SH-SY5Y (cell line): ENCODE measurements at regions not wholly inside any gene's neighbourhood (a gene's known extent, or its start where the extent isn't known, plus 50 kb on each side); places are given as distances from the start of the nearest gene placed in this dataset.

Source experiments
- GATA2 ChIP-seq: IDR thresholded peaks from 2 replicates; pipeline ENCODE4 v1.6.1; 2011; ENCODE audit warnings: mild to moderate bottlenecking, low read depth, low read length
- GATA3 ChIP-seq: IDR thresholded peaks from 2 replicates; pipeline ENCODE4 v1.6.1; 2011; ENCODE audit warnings: low read depth, mild to moderate bottlenecking, low read length, moderate library complexity

DNA sequence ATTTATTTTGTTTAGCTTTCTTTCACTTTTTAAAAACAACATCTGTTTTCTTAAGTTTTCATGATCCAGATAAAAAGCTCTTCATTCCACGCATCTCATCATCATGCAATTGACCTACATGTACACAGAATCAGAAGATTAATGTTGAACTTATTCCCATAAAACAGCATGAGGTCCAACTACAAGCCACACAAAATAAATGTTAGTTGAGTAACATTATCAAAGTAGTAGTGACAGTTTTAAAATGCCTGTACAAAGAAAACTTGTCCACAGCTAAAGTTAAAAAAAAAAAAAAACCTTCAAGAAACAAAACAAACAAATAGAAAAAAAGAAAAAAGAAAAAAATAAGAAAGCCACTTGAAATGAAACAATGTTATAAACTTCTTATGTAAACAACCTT, 846.3 kb downstream of the TLE1 start:
- TF ChIP-seq GATA2 (no peak), GATA3 (no peak)
